A549 (cell line): ENCODE measurements at regions not wholly inside any gene's neighbourhood (a gene's known extent, or its start where the extent isn't known, plus 50 kb on each side); places are given as distances from the start of the nearest gene placed in this dataset.
A peak's percentile ranks its signal among the peaks of the same experiment; 100 is the strongest.

Experiments
- ATAC-seq, 2 experiments: fragments of 200-7000 bp in 1 of 2; fragments of >200 bp in 1 of 2; cut with Nextera tagmentation in 1 of 2; cut with Tn5 transposase in 1 of 2; 3 replicates each; pipeline versions ENCODE4 v1.8.0 to v1.9.1; 2018 to 2020; ENCODE audit warnings: mild to moderate bottlenecking in 1 of 2, moderate library complexity in 1 of 2
- CTCF ChIA-PET: fragments of 300-600 bp; sonication (Branson Sonifier 250); formaldehyde crosslinking; extraction: SDS; loops from one replicate; lab custom pipeline; 2021; ENCODE audit warnings: antibody characterized with exemption, inconsistent platforms; lab: Yijun Ruan, JAX
- POLR2A ChIA-PET: fragments of 350-600 bp; formaldehyde crosslinking; extraction: SDS; loops from one replicate; lab custom pipeline; 2021; ENCODE audit warnings: antibody characterized with exemption, inconsistent platforms; lab: Yijun Ruan, JAX
- DNase-seq, 2 experiments: peaks; one replicate each; pipeline versions ENCODE4 v3.0.0 to v3.0.0-alpha.2; 2011 to 2016; ENCODE audit warnings: low read depth in 1 of 2, low spot score in 1 of 2
- FAIRE-seq: peaks from 2 replicates; lab custom pipeline; 2011; peaks lifted over from hg19 to GRCh38; lab: Jason Lieb, UNC
- H3K27ac ChIP-seq, 2 experiments: fragments of >200 bp; sonication (Bioruptor Twin); formaldehyde crosslinking; 3 replicates each; pipeline ENCODE4 v1.5.1; 2016 to 2017
- H3K4me1 ChIP-seq: fragments of >200 bp; sonication (Bioruptor Twin); formaldehyde crosslinking; 3 replicates; pipeline ENCODE4 v1.6.1; 2016
- H3K4me2 ChIP-seq: fragments of >200 bp; sonication (Bioruptor Twin); formaldehyde crosslinking; 3 replicates; pipeline ENCODE4 v1.6.1; 2016
- H3K4me3 ChIP-seq: fragments of >200 bp; sonication (Bioruptor Twin); formaldehyde crosslinking; 3 replicates; pipeline ENCODE4 v1.5.1; 2016
- H3K9me3 ChIP-seq: fragments of >200 bp; sonication (Bioruptor Twin); formaldehyde crosslinking; 3 replicates; pipeline ENCODE4 v1.6.1; 2016
- BCL3 ChIP-seq: fragments of >200 bp; sonication (Bioruptor Twin); formaldehyde crosslinking; IDR thresholded peaks from 3 replicates; pipeline ENCODE4 v1.6.1; 2016
- CBX2 ChIP-seq: fragments of 200-600 bp; sonication (generic); IDR thresholded peaks from 2 replicates; pipeline ENCODE4 v1.6.1; 2016; ENCODE audit warnings: low read depth, mild to moderate bottlenecking, borderline replicate concordance
- CEBPB ChIP-seq, 2 experiments: fragments of >200 bp in 1 of 2; sonication (Bioruptor Twin) in 1 of 2; formaldehyde crosslinking in 1 of 2; IDR thresholded peaks; 2 replicates each; pipeline ENCODE4 v1.6.1; 2012 to 2016
- CHD4 ChIP-seq: fragments of 200-600 bp; sonication (generic); IDR thresholded peaks from 2 replicates; pipeline ENCODE4 v1.6.1; 2016; ENCODE audit warnings: antibody characterized with exemption, mild to moderate bottlenecking, borderline replicate concordance
- CTCF ChIP-seq: fragments of >200 bp; sonication (Bioruptor Twin); formaldehyde crosslinking; IDR thresholded peaks from 3 replicates; pipeline ENCODE4 v1.5.1; 2016
- E2F6 ChIP-seq: IDR thresholded peaks from 2 replicates; pipeline ENCODE4 v1.6.1; 2012; ENCODE audit warnings: low read depth, borderline replicate concordance
- EHF ChIP-seq: fragments of 250-450 bp; sonication (Bioruptor Pico); IDR thresholded peaks from 2 replicates; pipeline ENCODE4 v1.5.0; 2020; ENCODE audit warnings: mild to moderate bottlenecking
- EHMT2 ChIP-seq: fragments of 200-600 bp; sonication (generic); IDR thresholded peaks from 2 replicates; pipeline ENCODE4 v1.6.1; 2016; ENCODE audit warnings: antibody characterized with exemption, low read depth, mild to moderate bottlenecking, moderate library complexity
- FOXS1 ChIP-seq: fragments of 250-450 bp; sonication (Bioruptor Pico); IDR thresholded peaks from 2 replicates; pipeline ENCODE4 v1.5.0; 2020; ENCODE audit warnings: mild to moderate bottlenecking, moderate library complexity
- HES2 ChIP-seq: fragments of >200 bp; sonication (Bioruptor Twin); formaldehyde crosslinking; IDR thresholded peaks from 2 replicates; pipeline ENCODE4 v1.6.1; 2016
- HOXB13 ChIP-seq: fragments of 250-450 bp; sonication (Bioruptor Pico); IDR thresholded peaks from 2 replicates; pipeline ENCODE4 v1.5.0; 2020; ENCODE audit warnings: low read depth, mild to moderate bottlenecking, moderate library complexity
- JUNB ChIP-seq: fragments of >200 bp; sonication (Bioruptor Twin); formaldehyde crosslinking; IDR thresholded peaks from 2 replicates; pipeline ENCODE4 v1.6.1; 2016
- KDM5A ChIP-seq: fragments of 200-600 bp; sonication (generic); IDR thresholded peaks from 2 replicates; pipeline ENCODE4 v1.6.1; 2016; ENCODE audit warnings: antibody characterized with exemption, mild to moderate bottlenecking
- MAX ChIP-seq: IDR thresholded peaks from 2 replicates; pipeline ENCODE4 v1.6.1; 2012
- POLR2AphosphoS2 ChIP-seq: conservative IDR thresholded peaks from 2 replicates; pipeline ENCODE4 v1.6.1; 2012; ENCODE audit warnings: low read length, improper control_type of control experiment, inconsistent platforms
- TP53 ChIP-seq: fragments of 250-450 bp; sonication (Bioruptor Pico); IDR thresholded peaks from 2 replicates; pipeline ENCODE4 v1.5.0; 2021; ENCODE audit warnings: mild to moderate bottlenecking, moderate library complexity
- ZC3H11A ChIP-seq: fragments of 450-650 bp; IDR thresholded peaks from 2 replicates; pipeline ENCODE4 v1.6.1; 2014; ENCODE audit warnings: antibody characterized with exemption, mild to moderate bottlenecking
- WGBS: methylation state at CpG from one replicate; pipeline ENCODE4 v1.1.6; 2017; ENCODE audit errors: missing lambda C conversion rate; 5-methylcytosine and 5-hydroxymethylcytosine counted together

- ChIA-PET CTCF (interaction anchor here (0.7 kb wide), 1 partner anchor 63 kb away, joined by 3 read pairs; no protein-coding TSS in a partner anchor), POLR2A (no interaction called here)
- FAIRE-seq (no peak), ATAC-seq (no peak), DNase-seq (no peak)
- Histone ChIP-seq H3K9me3 (peaks cover 3% of the 10 kb centered on the region; the same call in 1 of the 3 replicates), H3K27ac (no peak overlapping the region), H3K4me3 (no peak overlapping the region), H3K4me1 (no peaks in the 10 kb centered on the region), H3K4me2 (no peak overlapping the region)
- 66% methylated on average over 17 of the region's 17 CpGs for WGBS
- TF ChIP-seq CHD4 (no peak), POLR2AphosphoS2 (no peak), FOXS1 (CRISPR knock-in tag) (no peak), EHF (CRISPR knock-in tag) (no peak), HES2 (no peak)
These were observed 101.6 kb upstream of the TMEM18 start for GRCh38 chr2:778731-779350.

GRCh38 chr2:777546-777945, 100.3 kb upstream of the TMEM18 start:
- TF ChIP-seq HES2 (no peak), EHMT2 (no peak), HOXB13 (CRISPR knock-in tag) (no peak), TP53 (CRISPR knock-in tag) (no peak), JUNB (no peak), E2F6 (no peak), ZC3H11A (no peak), CBX2 (no peak)
- TF ChIP-seq, all 56 proteins: peak for 0
- Histone ChIP-seq H3K4me2 (no peak overlapping the region), H3K4me1 (no peaks in the 10 kb centered on the region), H3K4me3 (no peak overlapping the region), H3K9me3 (no peaks in the 10 kb centered on the region), H3K27ac (no peak overlapping the region)
- no peak; a peak in 1 of 6 replicates for ATAC-seq
- ChIA-PET CTCF (no interaction called here), POLR2A (no interaction called here)
- no peak for DNase-seq
- FAIRE-seq = no peak
- 65% methylated on average over 7 of the region's 8 CpGs for WGBS

GRCh38 chr2:777051-777450, 99.8 kb upstream of the TMEM18 start:
- H3K9me3 ChIP-seq = no peaks in the 10 kb centered on the region
- CTCF ChIA-PET = no interaction called here
- 74% methylated on average over 15 of the region's 15 CpGs for WGBS
- H3K4me2 ChIP-seq = no peak overlapping the region
- TF ChIP-seq BCL3 (no peak), CTCF (no peak), KDM5A (no peak), MAX (no peak), CEBPB (IDR thresholded peaks at IDR 0.05) (no peak)
- H3K4me3 ChIP-seq = no peak overlapping the region
- ATAC-seq = peak in 1 of 2 experiments; percentile 34; a peak in 3 of 6 replicates
- no peak for FAIRE-seq
- DNase-seq = no peak
- H3K4me1 ChIP-seq = no peaks in the 10 kb centered on the region
- POLR2A ChIA-PET = no interaction called here
- no peak overlapping the region for H3K27ac ChIP-seq
